ENCODE measurements at regions not wholly inside any gene's neighbourhood (a gene's known extent, or its start where the extent isn't known, plus 50 kb on each side); places are given as distances from the start of the nearest gene placed in this dataset.
"Not testable (repeated sequence)": the region's sequence is repeated elsewhere in the genome, so short reads cannot be mapped to it uniquely, and the experiment has no call there.

- no peaks in the 10 kb centered on the region for H3K9me3 Mint-ChIP-seq
- H3K27me3 Mint-ChIP-seq: peaks cover 2% of the 10 kb centered on the region
- H3K27ac Mint-ChIP-seq: no peak overlapping the region
- H3K4me3 Mint-ChIP-seq: no peak overlapping the region
- H3K4me1 Mint-ChIP-seq: no peaks in the 10 kb centered on the region
- H3K36me3 Mint-ChIP-seq: no peaks in the 10 kb centered on the region
Measured at GRCh38 chr4:124060261-124060918, 652.1 kb downstream of the ANKRD50 start.

GRCh38 chr4:124061413-124061812 lies 651.1 kb downstream of the ANKRD50 start:
- Mint-ChIP-seq H3K27me3 (peaks cover 2% of the 10 kb centered on the region), H3K4me3 (no peak overlapping the region), H3K36me3 (no peaks in the 10 kb centered on the region), H3K4me1 (no peaks in the 10 kb centered on the region), H3K27ac (no peak overlapping the region), H3K9me3 (peaks cover 0 to 4% (median 0%) of the 10 kb centered on the region in 3 donors)

- peaks cover 2 to 8% (median 5%) of the 10 kb centered on the region in 3 donors for H3K9me3 Mint-ChIP-seq
- H3K36me3 Mint-ChIP-seq: no peaks in the 10 kb centered on the region
- H3K27me3 Mint-ChIP-seq: no peaks in the 10 kb centered on the region
- no peaks in the 10 kb centered on the region for H3K4me1 Mint-ChIP-seq
- H3K4me3 Mint-ChIP-seq: no peak overlapping the region
- no peak overlapping the region for H3K27ac Mint-ChIP-seq
Measured at GRCh38 chr4:124065422-124065821, 647.1 kb downstream of the ANKRD50 start.

- Mint-ChIP-seq H3K9me3 (peaks cover 7 to 13% (median 10%) of the 10 kb centered on the region in 3 donors), H3K27ac (no peak overlapping the region), H3K27me3 (no peaks in the 10 kb centered on the region), H3K4me1 (no peaks in the 10 kb centered on the region), H3K36me3 (no peaks in the 10 kb centered on the region), H3K4me3 (no peak overlapping the region)
Measured at GRCh38 chr4:124065936-124066335, 646.6 kb downstream of the ANKRD50 start.

GRCh38 chr4:124066595-124066994 lies 645.9 kb downstream of the ANKRD50 start:
- no peaks in the 10 kb centered on the region for H3K4me1 Mint-ChIP-seq
- H3K36me3 Mint-ChIP-seq: no peaks in the 10 kb centered on the region
- peaks cover 10 to 18% (median 15%) of the 10 kb centered on the region in 3 donors for H3K9me3 Mint-ChIP-seq
- no peaks in the 10 kb centered on the region for H3K27me3 Mint-ChIP-seq
- H3K4me3 Mint-ChIP-seq: no peak overlapping the region
- no peak overlapping the region for H3K27ac Mint-ChIP-seq

GRCh38 chr4:124067046-124067445 lies 645.5 kb downstream of the ANKRD50 start:
- Mint-ChIP-seq H3K36me3 (no peaks in the 10 kb centered on the region), H3K4me1 (no peaks in the 10 kb centered on the region), H3K27me3 (no peaks in the 10 kb centered on the region), H3K4me3 (no peak overlapping the region), H3K27ac (no peak overlapping the region), H3K9me3 (peaks cover 10 to 18% (median 18%) of the 10 kb centered on the region in 3 donors)

- no peaks in the 10 kb centered on the region for H3K4me1 Mint-ChIP-seq
- H3K36me3 Mint-ChIP-seq: no peaks in the 10 kb centered on the region
- H3K27ac Mint-ChIP-seq: peak overlapping the region in 1 of 3 donors; percentile 14
- H3K4me3 Mint-ChIP-seq: no peak overlapping the region
- H3K27me3 Mint-ChIP-seq: no peaks in the 10 kb centered on the region
- H3K9me3 Mint-ChIP-seq: peaks cover 12 to 26% (median 18%) of the 10 kb centered on the region in 3 donors
Measured at GRCh38 chr4:124070688-124071484, 641.6 kb downstream of the ANKRD50 start.

- H3K36me3 Mint-ChIP-seq, H3K27me3 Mint-ChIP-seq, H3K4me3 Mint-ChIP-seq, H3K4me1 Mint-ChIP-seq, H3K27ac Mint-ChIP-seq: not testable (repeated sequence)
- peaks cover 13 to 33% (median 15%) of the 10 kb centered on the region in 3 donors for H3K9me3 Mint-ChIP-seq
Measured at GRCh38 chr4:124075276-124075675, 637.3 kb downstream of the ANKRD50 start.

GRCh38 chr4:124079174-124079780 lies 633.3 kb downstream of the ANKRD50 start:
- no peaks in the 10 kb centered on the region for H3K36me3 Mint-ChIP-seq
- no peak overlapping the region for H3K4me3 Mint-ChIP-seq
- no peaks in the 10 kb centered on the region for H3K4me1 Mint-ChIP-seq
- no peak overlapping the region for H3K27ac Mint-ChIP-seq
- H3K27me3 Mint-ChIP-seq: peaks cover 1% of the 10 kb centered on the region
- H3K9me3 Mint-ChIP-seq: peaks cover 3 to 26% (median 3%) of the 10 kb centered on the region in 3 donors

- Mint-ChIP-seq H3K4me3 (no peak overlapping the region), H3K4me1 (no peaks in the 10 kb centered on the region), H3K36me3 (no peaks in the 10 kb centered on the region), H3K9me3 (peaks cover 3 to 23% (median 3%) of the 10 kb centered on the region in 3 donors), H3K27me3 (no peaks in the 10 kb centered on the region), H3K27ac (no peak overlapping the region)
Measured at GRCh38 chr4:124083711-124084110, 628.8 kb downstream of the ANKRD50 start.

- Mint-ChIP-seq H3K9me3 (peaks cover 0 to 8% (median 1%) of the 10 kb centered on the region in 3 donors), H3K36me3 (no peaks in the 10 kb centered on the region), H3K4me3 (no peak overlapping the region), H3K27me3 (no peaks in the 10 kb centered on the region), H3K4me1 (no peaks in the 10 kb centered on the region), H3K27ac (no peak overlapping the region)
Measured at GRCh38 chr4:124085561-124086180, 626.9 kb downstream of the ANKRD50 start.

- Mint-ChIP-seq H3K27ac (no peak overlapping the region), H3K27me3 (no peaks in the 10 kb centered on the region), H3K36me3 (no peaks in the 10 kb centered on the region), H3K4me1 (no peaks in the 10 kb centered on the region), H3K9me3 (no peaks in the 10 kb centered on the region), H3K4me3 (no peak overlapping the region)
Measured at GRCh38 chr4:124090021-124090420, 622.5 kb downstream of the ANKRD50 start.

GRCh38 chr4:124092101-124092500 lies 620.4 kb downstream of the ANKRD50 start:
- H3K36me3 Mint-ChIP-seq: no peaks in the 10 kb centered on the region
- no peak overlapping the region for H3K27ac Mint-ChIP-seq
- no peaks in the 10 kb centered on the region for H3K9me3 Mint-ChIP-seq
- no peaks in the 10 kb centered on the region for H3K27me3 Mint-ChIP-seq
- H3K4me3 Mint-ChIP-seq: no peak overlapping the region
- H3K4me1 Mint-ChIP-seq: no peaks in the 10 kb centered on the region

- H3K36me3 Mint-ChIP-seq: no peaks in the 10 kb centered on the region
- no peaks in the 10 kb centered on the region for H3K9me3 Mint-ChIP-seq
- peak overlapping the region in 1 of 4 donors; percentile 39 for H3K4me3 Mint-ChIP-seq
- H3K4me1 Mint-ChIP-seq: no peaks in the 10 kb centered on the region
- H3K27ac Mint-ChIP-seq: no peak overlapping the region
- no peaks in the 10 kb centered on the region for H3K27me3 Mint-ChIP-seq
Measured at GRCh38 chr4:124092541-124092984, 620.0 kb downstream of the ANKRD50 start.

GRCh38 chr4:124095621-124096020 lies 616.9 kb downstream of the ANKRD50 start:
- H3K4me3 Mint-ChIP-seq: no peak overlapping the region
- peaks cover 4% of the 10 kb centered on the region for H3K36me3 Mint-ChIP-seq
- peaks cover 0 to 1% (median 0%) of the 10 kb centered on the region in 3 donors for H3K4me1 Mint-ChIP-seq
- H3K27me3 Mint-ChIP-seq: no peaks in the 10 kb centered on the region
- H3K27ac Mint-ChIP-seq: no peak overlapping the region
- no peaks in the 10 kb centered on the region for H3K9me3 Mint-ChIP-seq

Measured in IgD-negative memory B cell (primary cell).